Liver (tissue), 7 donors: ENCODE measurements at regions not wholly inside any gene's neighbourhood (a gene's known extent, or its start where the extent isn't known, plus 50 kb on each side); places are given as distances from the start of the nearest gene placed in this dataset.

ENCODE experiments used
- DNase-seq: peaks from one replicate; pipeline ENCODE4 v3.0.0-alpha.2; 2017; ENCODE audit warnings: low spot score
- H3K27ac ChIP-seq, 2 donors: one replicate each; pipeline ENCODE4 v1.7.0; 2013; ENCODE audit warnings: inconsistent platforms in 2 of 2, low read length in 2 of 2, control low read depth in 1 of 2, low read depth in 1 of 2, mild to moderate bottlenecking in 1 of 2
- H3K27me3 ChIP-seq, 4 donors: one replicate each; pipeline versions ENCODE4 v1.6.1 to v1.7.0; 2013; ENCODE audit warnings: low read length in 3 of 4, inconsistent platforms in 1 of 4, mild to moderate bottlenecking in 1 of 4, moderate library complexity in 1 of 4; ENCODE audit not compliant: control insufficient read depth in 4 of 4, insufficient read depth in 4 of 4
- H3K36me3 ChIP-seq, 4 donors: one replicate each; pipeline versions ENCODE4 v1.6.1 to v1.7.0; 2013; ENCODE audit warnings: low read length in 3 of 4, mild to moderate bottlenecking in 3 of 4, low read depth in 1 of 4, moderate library complexity in 1 of 4; ENCODE audit not compliant: control insufficient read depth in 4 of 4, insufficient read depth in 3 of 4
- H3K4me1 ChIP-seq, 4 donors: one replicate each; pipeline versions ENCODE4 v1.6.1 to v1.7.0; 2013; ENCODE audit warnings: low read length in 3 of 4, mild to moderate bottlenecking in 3 of 4, moderate library complexity in 1 of 4; ENCODE audit not compliant: control insufficient read depth in 4 of 4, insufficient read depth in 4 of 4
- H3K4me3 ChIP-seq, 3 donors: one replicate each; pipeline versions ENCODE4 v1.6.1 to v1.7.0; 2013; ENCODE audit warnings: low read length in 3 of 3, control low read depth in 1 of 3, low read depth in 1 of 3, mild to moderate bottlenecking in 1 of 3
- H3K9ac ChIP-seq, 2 donors: one replicate each; pipeline ENCODE4 v1.7.0; 2013; ENCODE audit warnings: low read length in 2 of 2, mild to moderate bottlenecking in 2 of 2, moderate library complexity in 2 of 2, control low read depth in 1 of 2, low read depth in 1 of 2
- H3K9me3 ChIP-seq, 4 donors: one replicate each; pipeline versions ENCODE4 v1.6.1 to v1.7.0; 2013; ENCODE audit warnings: low read length in 3 of 4; ENCODE audit not compliant: control insufficient read depth in 4 of 4
- ATF3 ChIP-seq: IDR thresholded peaks from 2 replicates; pipeline ENCODE4 v1.6.1; 2016; ENCODE audit warnings: antibody characterized with exemption
- EGR1 ChIP-seq, 2 donors: IDR thresholded peaks; 2 replicates each; pipeline ENCODE4 v1.6.1; 2016 to 2018; ENCODE audit warnings: antibody characterized with exemption in 2 of 2, low read depth in 2 of 2
- FOXA1 ChIP-seq: IDR thresholded peaks from 2 replicates; pipeline ENCODE4 v1.6.1; 2016; ENCODE audit warnings: antibody characterized with exemption
- FOXA2 ChIP-seq: IDR thresholded peaks from 2 replicates; pipeline ENCODE4 v1.6.1; 2016; ENCODE audit warnings: antibody characterized with exemption
- GABPA ChIP-seq, 2 donors: IDR thresholded peaks in 1 of 2; conservative IDR thresholded peaks in 1 of 2; 2 replicates each; pipeline ENCODE4 v1.6.1; 2016; ENCODE audit warnings: antibody characterized with exemption in 2 of 2, mild to moderate bottlenecking in 1 of 2, moderate library complexity in 1 of 2
- HNF4A ChIP-seq, 2 donors: conservative IDR thresholded peaks; 2 replicates each; pipeline ENCODE4 v1.6.1; 2016; ENCODE audit warnings: antibody characterized with exemption in 2 of 2, mild to moderate bottlenecking in 2 of 2
- HNF4G ChIP-seq: IDR thresholded peaks from 2 replicates; pipeline ENCODE4 v1.6.1; 2016; ENCODE audit warnings: antibody characterized with exemption
- NR2F2 ChIP-seq: IDR thresholded peaks from 2 replicates; pipeline ENCODE4 v1.6.1; 2016; ENCODE audit warnings: antibody characterized with exemption
- RAD21 ChIP-seq, 2 donors: IDR thresholded peaks; 2 replicates each; pipeline ENCODE4 v1.6.1; 2016; ENCODE audit warnings: antibody characterized with exemption in 2 of 2, mild to moderate bottlenecking in 2 of 2
- RXRA ChIP-seq, 2 donors: IDR thresholded peaks; 2 replicates each; pipeline ENCODE4 v1.6.1; 2017 to 2018; ENCODE audit warnings: antibody characterized with exemption in 2 of 2, mild to moderate bottlenecking in 1 of 2
- SP1 ChIP-seq: IDR thresholded peaks from 2 replicates; pipeline ENCODE4 v1.6.1; 2018; ENCODE audit warnings: antibody characterized with exemption, mild to moderate bottlenecking
- TAF1 ChIP-seq: conservative IDR thresholded peaks from 2 replicates; pipeline ENCODE4 v1.6.1; 2016; ENCODE audit warnings: antibody characterized with exemption, mild to moderate bottlenecking
- WGBS: extraction: QIAGEN DNeasy Blood & Tissue Kit; methylation state at CpG from one replicate; pipeline ENCODE4 v1.1.7; 2013; 5-methylcytosine and 5-hydroxymethylcytosine counted together
- TF ChIP-seq, protein P1 (sequence below): IDR thresholded peaks from 2 replicates; pipeline ENCODE4 v1.6.1; 2016; ENCODE audit warnings: antibody characterized with exemption, mild to moderate bottlenecking
- donor health status: healthy.
- donor health status: healthy.
- donor health status: healthy.
- donor health status: healthy.

GRCh38 chr6:11648889-11649288, 111.3 kb downstream of the TMEM170B start (continued):
- TF ChIP-seq HNF4G (no peak), RXRA (IDR thresholded peaks at IDR 0.05) (no peak), ATF3 (no peak), TAF1 (no peak), RAD21 (IDR thresholded peaks at IDR 0.05) (no peak)

- H3K27ac ChIP-seq = peak overlapping the region in 1 of 2 donors; percentile 37
- TF ChIP-seq HNF4A (conservative IDR thresholded peaks at IDR 0.05) (no peak), NR2F2 (peak; percentile 84), RAD21 (IDR thresholded peaks at IDR 0.05) (peak in 1 of 2 donors; percentile 9)
- WGBS = 74% methylated on average over 7 of the region's 7 CpGs
- H3K36me3 ChIP-seq = no peaks in the 10 kb centered on the region
- no peaks in the 10 kb centered on the region for H3K27me3 ChIP-seq
- no peak overlapping the region for H3K4me3 ChIP-seq
- H3K9ac ChIP-seq = no peak overlapping the region
- peaks cover 0 to 3% (median 2%) of the 10 kb centered on the region in 4 donors for H3K4me1 ChIP-seq
- H3K9me3 ChIP-seq = no peaks in the 10 kb centered on the region
- no peak for DNase-seq
Measured at GRCh38 chr6:11650025-11650696, 112.6 kb downstream of the TMEM170B start.

GRCh38 chr6:11650711-11651110, 113.2 kb downstream of the TMEM170B start:
- Histone ChIP-seq H3K36me3 (no peaks in the 10 kb centered on the region), H3K4me1 (peaks cover 0 to 4% (median 3%) of the 10 kb centered on the region in 4 donors), H3K4me3 (no peak overlapping the region), H3K9me3 (no peaks in the 10 kb centered on the region), H3K27me3 (no peaks in the 10 kb centered on the region), H3K9ac (no peak overlapping the region), H3K27ac (peak overlapping the region in 1 of 2 donors; percentile 37)
- no peak for DNase-seq
- TF ChIP-seq SP1 (no peak), HNF4G (no peak), FOXA2 (no peak), GABPA (IDR thresholded peaks at IDR 0.05 in 1 of 2, conservative IDR thresholded peaks at IDR 0.05 in 1 of 2) (no peak), RAD21 (IDR thresholded peaks at IDR 0.05) (no peak), FOXA1 (no peak), EGR1 (IDR thresholded peaks at IDR 0.05; ENCODE audit: low read depth in 2 of 2) (no peak), HNF4A (conservative IDR thresholded peaks at IDR 0.05) (no peak)
- TF ChIP-seq, protein P1, sequence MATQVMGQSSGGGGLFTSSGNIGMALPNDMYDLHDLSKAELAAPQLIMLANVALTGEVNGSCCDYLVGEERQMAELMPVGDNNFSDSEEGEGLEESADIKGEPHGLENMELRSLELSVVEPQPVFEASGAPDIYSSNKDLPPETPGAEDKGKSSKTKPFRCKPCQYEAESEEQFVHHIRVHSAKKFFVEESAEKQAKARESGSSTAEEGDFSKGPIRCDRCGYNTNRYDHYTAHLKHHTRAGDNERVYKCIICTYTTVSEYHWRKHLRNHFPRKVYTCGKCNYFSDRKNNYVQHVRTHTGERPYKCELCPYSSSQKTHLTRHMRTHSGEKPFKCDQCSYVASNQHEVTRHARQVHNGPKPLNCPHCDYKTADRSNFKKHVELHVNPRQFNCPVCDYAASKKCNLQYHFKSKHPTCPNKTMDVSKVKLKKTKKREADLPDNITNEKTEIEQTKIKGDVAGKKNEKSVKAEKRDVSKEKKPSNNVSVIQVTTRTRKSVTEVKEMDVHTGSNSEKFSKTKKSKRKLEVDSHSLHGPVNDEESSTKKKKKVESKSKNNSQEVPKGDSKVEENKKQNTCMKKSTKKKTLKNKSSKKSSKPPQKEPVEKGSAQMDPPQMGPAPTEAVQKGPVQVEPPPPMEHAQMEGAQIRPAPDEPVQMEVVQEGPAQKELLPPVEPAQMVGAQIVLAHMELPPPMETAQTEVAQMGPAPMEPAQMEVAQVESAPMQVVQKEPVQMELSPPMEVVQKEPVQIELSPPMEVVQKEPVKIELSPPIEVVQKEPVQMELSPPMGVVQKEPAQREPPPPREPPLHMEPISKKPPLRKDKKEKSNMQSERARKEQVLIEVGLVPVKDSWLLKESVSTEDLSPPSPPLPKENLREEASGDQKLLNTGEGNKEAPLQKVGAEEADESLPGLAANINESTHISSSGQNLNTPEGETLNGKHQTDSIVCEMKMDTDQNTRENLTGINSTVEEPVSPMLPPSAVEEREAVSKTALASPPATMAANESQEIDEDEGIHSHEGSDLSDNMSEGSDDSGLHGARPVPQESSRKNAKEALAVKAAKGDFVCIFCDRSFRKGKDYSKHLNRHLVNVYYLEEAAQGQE = no peak
- 65% methylated on average over 1 of the region's 1 CpG for WGBS
